ENCODE measurements at regions not wholly inside any gene's neighbourhood (a gene's known extent, or its start where the extent isn't known, plus 50 kb on each side); places are given as distances from the start of the nearest gene placed in this dataset.

GRCh38 chr2:200208041-200208440 is 98.5 kb upstream of the SPATS2L start:
- no peak overlapping the region for H3K4me3 ChIP-seq (ENCODE audit: low read depth, low read length)
- no peak for TF ChIP-seq CTCF (IDR thresholded peaks at IDR 0.05; ENCODE audit: low read depth, low read length)
- no peaks in the 10 kb centered on the region for H3K9me3 ChIP-seq (ENCODE audit: control insufficient read depth, insufficient read depth, low read length)
- DNase-seq (ENCODE audit: low read depth, low spot score) = no peak
- ChIA-PET CTCF (no interaction called here), POLR2A (no interaction called here)
- H3K27me3 ChIP-seq (ENCODE audit: control insufficient read depth, insufficient read depth, low read length) = no peaks in the 10 kb centered on the region
- H3K27ac ChIP-seq (ENCODE audit: low read depth, low read length) = no peak overlapping the region

GRCh38 chr2:200209030-200209429 is 97.5 kb upstream of the SPATS2L start:
- ChIA-PET CTCF (no interaction called here), POLR2A (no interaction called here)
- no peak for TF ChIP-seq CTCF (IDR thresholded peaks at IDR 0.05; ENCODE audit: low read depth, low read length)
- no peak overlapping the region for H3K4me3 ChIP-seq (ENCODE audit: low read depth, low read length)
- H3K9me3 ChIP-seq (ENCODE audit: control insufficient read depth, insufficient read depth, low read length) = no peaks in the 10 kb centered on the region
- no peak overlapping the region for H3K27ac ChIP-seq (ENCODE audit: low read depth, low read length)
- H3K27me3 ChIP-seq (ENCODE audit: control insufficient read depth, insufficient read depth, low read length) = no peaks in the 10 kb centered on the region
- no peak for DNase-seq (ENCODE audit: low read depth, low spot score)

- H3K27ac ChIP-seq (ENCODE audit: low read depth, low read length) = no peak overlapping the region
- POLR2A ChIA-PET = no interaction called here
- CTCF ChIA-PET = interaction anchor here (0.6 kb wide), 1 partner anchor 177 kb away, joined by 3 read pairs; no protein-coding TSS in a partner anchor
These were observed 94.8 kb upstream of the SPATS2L start for GRCh38 chr2:200211643-200212042.

GRCh38 chr2:200212862-200213425 is 93.5 kb upstream of the SPATS2L start:
- ChIA-PET CTCF (no interaction called here), POLR2A (no interaction called here)
- TF ChIP-seq CTCF (IDR thresholded peaks at IDR 0.05; ENCODE audit: low read depth, low read length) = no peak
- H3K27me3 ChIP-seq (ENCODE audit: control insufficient read depth, insufficient read depth, low read length) = no peaks in the 10 kb centered on the region
- no peak for DNase-seq (ENCODE audit: low read depth, low spot score)
- H3K9me3 ChIP-seq (ENCODE audit: control insufficient read depth, insufficient read depth, low read length) = no peaks in the 10 kb centered on the region
- no peak overlapping the region for H3K27ac ChIP-seq (ENCODE audit: low read depth, low read length)
- no peak overlapping the region for H3K4me3 ChIP-seq (ENCODE audit: low read depth, low read length)

More at GRCh38 chr2:200211643-200212042, 94.8 kb upstream of the SPATS2L start:
- no peak for TF ChIP-seq CTCF (IDR thresholded peaks at IDR 0.05; ENCODE audit: low read depth, low read length)
- DNase-seq (ENCODE audit: low read depth, low spot score) = no peak
- H3K4me3 ChIP-seq (ENCODE audit: low read depth, low read length) = no peak overlapping the region
- no peaks in the 10 kb centered on the region for H3K27me3 ChIP-seq (ENCODE audit: control insufficient read depth, insufficient read depth, low read length)
- H3K9me3 ChIP-seq (ENCODE audit: control insufficient read depth, insufficient read depth, low read length) = no peaks in the 10 kb centered on the region

- no peaks in the 10 kb centered on the region for H3K9me3 ChIP-seq (ENCODE audit: control insufficient read depth, insufficient read depth, low read length)
- H3K27ac ChIP-seq (ENCODE audit: low read depth, low read length) = no peak overlapping the region
- CTCF ChIA-PET = no interaction called here
- no peak overlapping the region for H3K4me3 ChIP-seq (ENCODE audit: low read depth, low read length)
- POLR2A ChIA-PET = no interaction called here
- DNase-seq (ENCODE audit: low read depth, low spot score) = no peak
- TF ChIP-seq CTCF (IDR thresholded peaks at IDR 0.05; ENCODE audit: low read depth, low read length) = no peak
- no peaks in the 10 kb centered on the region for H3K27me3 ChIP-seq (ENCODE audit: control insufficient read depth, insufficient read depth, low read length)
These were observed 90.2 kb upstream of the SPATS2L start for GRCh38 chr2:200216310-200216709.

Measured in AG04450 (cell line).